ENCODE measurements at regions not wholly inside any gene's neighbourhood (a gene's known extent, or its start where the extent isn't known, plus 50 kb on each side); places are given as distances from the start of the nearest gene placed in this dataset.

GRCh38 chr6:166782520-166782919, 155.5 kb upstream of the RPS6KA2 start:
- no peak for TF ChIP-seq CTCF (IDR thresholded peaks at IDR 0.05; ENCODE audit: borderline replicate concordance, insufficient read depth, low read depth, low read length)
- no peak overlapping the region for H3K4me3 ChIP-seq (ENCODE audit: low read depth, low read length)

- no peak overlapping the region for H3K4me3 ChIP-seq (ENCODE audit: low read depth, low read length)
- no peak for TF ChIP-seq CTCF (IDR thresholded peaks at IDR 0.05; ENCODE audit: borderline replicate concordance, insufficient read depth, low read depth, low read length)
These were observed 154.3 kb upstream of the RPS6KA2 start for GRCh38 chr6:166781331-166781730.

- TF ChIP-seq CTCF (IDR thresholded peaks at IDR 0.05; ENCODE audit: borderline replicate concordance, insufficient read depth, low read depth, low read length) = no peak
- no peak overlapping the region for H3K4me3 ChIP-seq (ENCODE audit: low read depth, low read length)
These were observed 153.1 kb upstream of the RPS6KA2 start for GRCh38 chr6:166779963-166780683.

GRCh38 chr6:166779381-166779780, 152.3 kb upstream of the RPS6KA2 start:
- no peak overlapping the region for H3K4me3 ChIP-seq (ENCODE audit: low read depth, low read length)
- no peak for TF ChIP-seq CTCF (IDR thresholded peaks at IDR 0.05; ENCODE audit: borderline replicate concordance, insufficient read depth, low read depth, low read length)

- no peak for TF ChIP-seq CTCF (IDR thresholded peaks at IDR 0.05; ENCODE audit: borderline replicate concordance, insufficient read depth, low read depth, low read length)
- no peak overlapping the region for H3K4me3 ChIP-seq (ENCODE audit: low read depth, low read length)
These were observed 151.7 kb upstream of the RPS6KA2 start for GRCh38 chr6:166778776-166779175.

GRCh38 chr6:166778046-166778445, 151.0 kb upstream of the RPS6KA2 start:
- no peak overlapping the region for H3K4me3 ChIP-seq (ENCODE audit: low read depth, low read length)
- TF ChIP-seq CTCF (IDR thresholded peaks at IDR 0.05; ENCODE audit: borderline replicate concordance, insufficient read depth, low read depth, low read length) = no peak

GRCh38 chr6:166777096-166777630, 150.1 kb upstream of the RPS6KA2 start:
- no peak overlapping the region for H3K4me3 ChIP-seq (ENCODE audit: low read depth, low read length)
- no peak for TF ChIP-seq CTCF (IDR thresholded peaks at IDR 0.05; ENCODE audit: borderline replicate concordance, insufficient read depth, low read depth, low read length)
